IMR-90 (cell line): ENCODE measurements at regions not wholly inside any gene's neighbourhood (a gene's known extent, or its start where the extent isn't known, plus 50 kb on each side); places are given as distances from the start of the nearest gene placed in this dataset.

Source experiments
- ATAC-seq: fragments of 200-7000 bp; cut with Tn5 transposase; 2 replicates; pipeline ENCODE4 v1.9.1; 2020; ENCODE audit warnings: low read depth, mild to moderate bottlenecking, moderate library complexity
- BruUV-seq: library from RNA; stranded (reverse); fragments of 400-500 nt; replicated peaks from 2 replicates; lab custom pipeline; 2021; lab: Mats Ljungman, UMichigan
- CTCF ChIA-PET: fragments of 300-600 bp; formaldehyde crosslinking; extraction: SDS; loops from one replicate; lab custom pipeline; 2021; ENCODE audit warnings: antibody characterized with exemption; lab: Yijun Ruan, JAX
- POLR2A ChIA-PET: fragments of 300-600 bp; sonication (Branson Sonifier 250); formaldehyde crosslinking; loops from one replicate; lab custom pipeline; 2022; ENCODE audit warnings: antibody characterized with exemption; ENCODE audit not compliant: unreplicated experiment; lab: Charles Lee
- DNase-seq: peaks from one replicate; pipeline ENCODE4 v3.0.0; 2013
- H2AFZ ChIP-seq: replicated peaks from 2 replicates; pipeline ENCODE3; 2013; ENCODE audit warnings: low read length, mild to moderate bottlenecking; ENCODE audit not compliant: poor library complexity
- H2AK5ac ChIP-seq: 2 replicates; pipeline ENCODE4 v1.6.1; 2013; ENCODE audit warnings: low read depth, low read length, inconsistent platforms
- H2AK9ac ChIP-seq: replicated peaks from 2 replicates; pipeline ENCODE3; 2013; ENCODE audit warnings: mild to moderate bottlenecking, low read depth, low read length, moderate library complexity; ENCODE audit not compliant: poor library complexity
- H2BK120ac ChIP-seq: 2 replicates; pipeline ENCODE4 v1.6.1; 2013; ENCODE audit warnings: low read depth, low read length, inconsistent platforms
- H2BK15ac ChIP-seq: 3 replicates; pipeline ENCODE4 v1.6.1; 2013; ENCODE audit warnings: low read depth, low read length, inconsistent platforms
- H2BK20ac ChIP-seq: 2 replicates; pipeline ENCODE4 v1.6.1; 2013; ENCODE audit warnings: low read depth, mild to moderate bottlenecking, inconsistent platforms, low read length, moderate library complexity
- H2BK5ac ChIP-seq: 2 replicates; pipeline ENCODE4 v1.6.1; 2013; ENCODE audit warnings: mild to moderate bottlenecking, low read depth, low read length, inconsistent platforms; ENCODE audit not compliant: poor library complexity, severe bottlenecking
- H3K14ac ChIP-seq: replicated peaks from 2 replicates; pipeline ENCODE4 v1.6.1; 2013; ENCODE audit warnings: low read depth, low read length, inconsistent platforms
- H3K18ac ChIP-seq: 2 replicates; pipeline ENCODE4 v1.6.1; 2013; ENCODE audit warnings: low read depth, low read length, control low read depth
- H3K23ac ChIP-seq: 2 replicates; pipeline ENCODE4 v1.6.1; 2013; ENCODE audit warnings: low read depth, low read length, inconsistent platforms
- H3K27ac ChIP-seq: 2 replicates; pipeline ENCODE4 v1.5.1; 2013; ENCODE audit warnings: mild to moderate bottlenecking, control low read depth, low read length; ENCODE audit not compliant: insufficient read depth
- H3K27me3 ChIP-seq: 2 replicates; pipeline ENCODE4 v1.6.1; 2013; ENCODE audit warnings: low read length; ENCODE audit not compliant: control insufficient read depth, insufficient read depth
- H3K36me3 ChIP-seq: 2 replicates; pipeline ENCODE4 v1.6.1; 2013; ENCODE audit warnings: low read length, mixed read lengths; ENCODE audit not compliant: control insufficient read depth, insufficient read depth
- H3K4ac ChIP-seq: 2 replicates; pipeline ENCODE4 v1.6.1; 2013; ENCODE audit warnings: low read depth, low read length, inconsistent platforms
- H3K4me1 ChIP-seq: 2 replicates; pipeline ENCODE4 v1.6.1; 2013; ENCODE audit warnings: low read length, mixed read lengths; ENCODE audit not compliant: control insufficient read depth, insufficient read depth
- H3K4me2 ChIP-seq: 2 replicates; pipeline ENCODE4 v1.6.1; 2013; ENCODE audit warnings: low read depth, mild to moderate bottlenecking, control low read depth, low read length, moderate library complexity
- H3K4me3 ChIP-seq: 2 replicates; pipeline ENCODE4 v1.5.1; 2013; ENCODE audit warnings: low read depth, mild to moderate bottlenecking, control low read depth, low read length, moderate library complexity; ENCODE audit not compliant: insufficient read depth
- H3K56ac ChIP-seq: 2 replicates; pipeline ENCODE4 v1.6.1; 2013; ENCODE audit warnings: low read length, inconsistent platforms; ENCODE audit not compliant: insufficient read depth; ENCODE audit errors: extremely low read depth
- H3K79me1 ChIP-seq, 2 experiments: 2 replicates each; pipeline ENCODE4 v1.6.1; 2013; ENCODE audit warnings: low read length in 2 of 2, inconsistent platforms in 1 of 2, low read depth in 1 of 2
- H3K9ac ChIP-seq: 2 replicates; pipeline ENCODE4 v1.6.1; 2013; ENCODE audit warnings: low read depth, low read length, control low read depth
- H3K9me1 ChIP-seq: 2 replicates; pipeline ENCODE4 v1.6.1; 2013; ENCODE audit warnings: low read length, inconsistent platforms; ENCODE audit not compliant: insufficient read depth
- H3K9me3 ChIP-seq: 2 replicates; pipeline ENCODE4 v1.6.1; 2013; ENCODE audit warnings: low read length; ENCODE audit not compliant: control insufficient read depth, insufficient read depth
- H4K20me1 ChIP-seq: 2 replicates; pipeline ENCODE4 v1.6.1; 2013; ENCODE audit warnings: low read length, inconsistent platforms; ENCODE audit not compliant: insufficient read depth
- H4K5ac ChIP-seq: 2 replicates; pipeline ENCODE4 v1.6.1; 2013; ENCODE audit warnings: mild to moderate bottlenecking, low read depth, low read length, control low read depth
- H4K8ac ChIP-seq, 2 experiments: 2 replicates each; pipeline ENCODE4 v1.6.1; 2013; ENCODE audit warnings: low read depth in 2 of 2, low read length in 2 of 2, control low read depth in 1 of 2, inconsistent platforms in 1 of 2
- H4K91ac ChIP-seq: 2 replicates; pipeline ENCODE4 v1.6.1; 2013; ENCODE audit warnings: low read depth, low read length, inconsistent platforms; ENCODE audit not compliant: insufficient read depth
- CHD1 ChIP-seq: IDR thresholded peaks from 2 replicates; pipeline ENCODE4 v1.6.1; 2012; ENCODE audit warnings: low read depth, low read length, improper control_type of control experiment
- FOS ChIP-seq: fragments of 150-350 bp; IDR thresholded peaks from 2 replicates; pipeline ENCODE4 v1.6.1; 2016; ENCODE audit warnings: low read depth, low read length
- MAFK ChIP-seq: IDR thresholded peaks from 2 replicates; pipeline ENCODE4 v1.6.1; 2012; ENCODE audit warnings: low read depth, low read length, improper control_type of control experiment
- MAZ ChIP-seq: IDR thresholded peaks from 2 replicates; pipeline ENCODE4 v1.6.1; 2012; ENCODE audit warnings: low read depth, mild to moderate bottlenecking, low read length, improper control_type of control experiment, moderate library complexity, borderline replicate concordance
- NFE2L2 ChIP-seq: fragments of 150-350 bp; IDR thresholded peaks from 2 replicates; pipeline ENCODE4 v1.6.1; 2016; ENCODE audit warnings: low read depth, mild to moderate bottlenecking, low read length
- RAD21 ChIP-seq: IDR thresholded peaks from 2 replicates; pipeline ENCODE4 v1.6.1; 2012; ENCODE audit warnings: low read length, improper control_type of control experiment
- WGBS, 2 experiments: methylation state at CpG; one replicate each; pipeline versions ENCODE4 v1.1.5 to v1.1.7; 2013; ENCODE audit warnings: missing lambda C conversion rate in 2 of 2; ENCODE audit not compliant: insufficient read length in 1 of 2; ENCODE audit errors: extremely low coverage in 2 of 2; 5-methylcytosine and 5-hydroxymethylcytosine counted together
- dilution Hi-C: fragments of 300-500 bp; cut with HindIII; formaldehyde crosslinking; loops from one replicate; pipeline ENCODE4 v1.14.3; 2018; ENCODE audit warnings: low sequenced_read_pairs; ENCODE audit not compliant: unreplicated experiment
- in situ Hi-C: fragments of 300-500 bp; cut with MboI; formaldehyde crosslinking; loops from 3 replicates; pipeline ENCODE4 v1.14.3; 2019; ENCODE audit warnings: low sequenced_read_pairs, inconsistent platforms, mixed read lengths
- intact Hi-C: fragments of 100-400 bp; cut with micrococcal nuclease; formaldehyde crosslinking; loops from 2 replicates; pipeline ENCODE4 v1.10.0; 2022

- Histone ChIP-seq H3K23ac (no peak overlapping the region), H2AK5ac (no peak overlapping the region), H3K4me1 (no peaks in the 10 kb centered on the region), H3K9me3 (no peaks in the 10 kb centered on the region), H3K18ac (no peak overlapping the region), H3K9me1 (no peaks in the 10 kb centered on the region), H2BK120ac (no peak overlapping the region), H2BK5ac (no peak overlapping the region), H2BK15ac (no peak overlapping the region), H3K27me3 (no peaks in the 10 kb centered on the region), H3K27ac (no peak overlapping the region), H3K4me3 (no peak overlapping the region), H4K5ac (no peak overlapping the region), H3K4me2 (no peak overlapping the region), H3K9ac (no peak overlapping the region), H3K14ac (no peak overlapping the region), H4K91ac (no peak overlapping the region), H2BK20ac (no peak overlapping the region), H3K36me3 (no peaks in the 10 kb centered on the region), H4K20me1 (no peaks in the 10 kb centered on the region), H2AFZ (no peak overlapping the region), H3K56ac (no peak overlapping the region), H3K4ac (no peak overlapping the region), H3K79me1 (no peaks in the 10 kb centered on the region), H4K8ac (no peak overlapping the region), H2AK9ac (no peak overlapping the region)
- no TSS peak for BruUV-seq
- in situ Hi-C loops: no loop called here
- WGBS, 2 experiments: 89% methylated on average over 6 of the region's 18 CpGs; no CpG with 5 or more reads in 1 of the 2 experiments
- ChIA-PET POLR2A (no interaction called here), CTCF (interaction anchor here (1.3 kb wide), 1 partner anchor 13 kb away, joined by 3 read pairs; no protein-coding TSS in a partner anchor)
- no peak for DNase-seq
- TF ChIP-seq FOS (no peak), MAZ (no peak), NFE2L2 (no peak), RAD21 (no peak), MAFK (no peak), CHD1 (no peak)
- ATAC-seq: no peak
- dilution Hi-C loops: no loop called here
- intact Hi-C loops: no loop called here
These were observed 380.3 kb downstream of the TBL1XR1 start for GRCh38 chr3:176816937-176817336.
